ENCODE measurements at regions not wholly inside any gene's neighbourhood (a gene's known extent, or its start where the extent isn't known, plus 50 kb on each side); places are given as distances from the start of the nearest gene placed in this dataset.

DNA sequence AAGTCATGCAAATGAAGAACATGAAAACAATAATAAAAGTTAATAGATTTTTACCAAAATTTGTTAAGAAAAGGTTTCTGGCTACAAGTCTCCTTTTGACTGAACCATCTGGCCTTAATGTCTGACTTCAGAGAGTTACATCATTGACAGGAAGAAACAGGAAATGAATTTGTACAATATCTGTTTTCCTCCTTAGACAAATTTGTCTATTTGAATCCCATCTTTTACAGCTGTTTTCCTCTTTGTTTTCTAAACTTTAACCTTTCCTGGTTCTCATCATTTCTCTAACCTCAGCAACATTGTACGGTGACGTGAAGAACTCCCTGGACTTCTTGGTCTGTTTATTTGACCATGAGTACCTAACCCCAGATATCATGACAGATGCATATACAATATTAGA is 567.5 kb upstream of the RIOK2 start:
- no peak for DNase-seq

DNA sequence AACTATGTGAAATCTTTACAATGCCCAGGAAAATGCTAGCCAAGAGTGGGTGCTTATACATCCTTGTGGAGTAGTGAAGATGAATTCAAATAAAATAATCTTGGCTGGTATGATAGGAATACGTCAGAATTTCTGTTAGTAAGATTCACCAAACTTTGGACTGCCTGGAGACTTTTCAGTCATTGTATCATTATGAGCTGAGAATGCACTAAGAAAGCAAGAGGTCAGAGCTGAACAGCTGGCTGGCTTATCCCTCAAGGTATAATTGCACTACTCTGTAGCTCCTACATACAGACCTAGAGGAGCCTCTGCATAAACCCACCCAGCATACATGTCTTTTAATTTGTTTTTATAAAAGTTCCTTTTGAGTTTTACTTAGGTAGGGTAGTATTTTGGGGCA is 568.5 kb upstream of the RIOK2 start:
- DNase-seq: no peak

DNA sequence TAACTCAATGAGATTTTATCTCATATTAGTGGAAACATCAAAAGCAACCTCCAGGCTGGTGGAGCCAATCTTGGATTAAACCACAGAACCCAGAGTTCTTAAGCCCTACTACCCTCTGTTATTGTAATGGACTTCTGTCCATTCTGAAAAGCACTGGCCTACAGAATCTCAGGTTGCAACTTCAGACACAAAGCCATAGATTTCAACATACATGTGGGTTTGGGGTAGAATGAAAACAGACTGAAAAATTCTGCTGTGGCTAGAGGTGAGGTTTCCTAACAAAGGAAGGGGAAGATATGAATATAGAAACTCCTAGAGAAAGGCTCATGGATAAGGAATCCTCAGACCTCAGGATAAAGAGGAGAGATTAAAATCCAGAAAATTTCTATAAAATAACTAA is 569.8 kb upstream of the RIOK2 start:
- DNase-seq: no peak

DNA sequence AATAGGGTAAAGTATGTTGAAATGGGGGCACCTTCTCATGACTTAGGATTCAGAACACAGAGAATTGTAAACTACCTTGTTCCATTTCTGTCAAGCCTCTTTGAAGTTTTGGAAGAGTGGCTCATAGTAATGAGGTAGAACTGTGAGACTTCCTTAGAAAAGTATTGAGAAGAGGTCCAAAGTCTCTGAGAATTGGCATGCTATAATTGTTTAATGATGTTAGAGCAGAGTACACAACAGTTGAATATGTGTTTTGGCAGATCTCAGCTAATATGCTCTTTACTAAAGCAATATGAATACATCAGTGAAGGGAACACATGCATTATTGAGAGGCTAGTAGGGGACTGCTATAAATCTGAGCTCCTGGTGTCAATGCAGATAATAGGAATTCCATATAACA is 579.4 kb upstream of the RIOK2 start:
- no peak for DNase-seq

DNA sequence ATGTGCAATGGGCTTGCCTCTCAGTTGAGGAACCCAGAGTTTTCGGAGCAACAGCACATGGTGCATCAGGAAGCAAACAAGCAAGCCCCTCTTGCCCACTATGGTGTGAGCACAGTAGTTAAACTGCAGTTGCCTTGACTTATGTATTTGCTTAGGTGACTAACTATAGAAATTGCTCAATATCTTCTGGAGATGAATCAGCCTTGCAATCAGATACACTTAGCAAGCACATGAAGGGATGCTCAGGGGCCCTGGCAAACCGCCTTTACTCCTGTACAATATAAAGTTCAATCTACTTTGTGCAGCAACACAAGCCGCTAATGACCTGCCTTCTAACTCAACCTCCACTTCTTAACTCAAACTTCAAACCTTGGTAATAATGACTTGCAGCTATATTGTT is 581.7 kb upstream of the RIOK2 start:
- no peak for DNase-seq

DNA sequence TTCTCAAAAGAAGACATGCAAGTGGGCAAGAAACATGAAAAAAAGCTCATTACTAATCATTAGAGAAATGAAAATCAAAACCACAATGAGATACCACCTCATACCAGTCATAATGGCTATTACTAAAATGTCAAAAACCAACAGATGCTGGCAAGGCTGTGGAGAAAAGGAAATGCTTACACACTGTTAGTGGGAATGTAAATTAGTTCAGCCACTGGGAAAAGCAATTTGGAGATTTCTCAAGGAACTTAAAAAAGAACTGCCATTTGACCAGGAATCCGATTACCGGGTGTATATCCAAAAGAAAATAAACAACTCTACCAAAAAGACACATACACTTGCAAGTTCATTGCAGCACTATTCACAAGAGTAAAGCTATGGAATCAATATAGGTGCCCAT is 595.4 kb upstream of the RIOK2 start:
- DNase-seq: no peak

DNA sequence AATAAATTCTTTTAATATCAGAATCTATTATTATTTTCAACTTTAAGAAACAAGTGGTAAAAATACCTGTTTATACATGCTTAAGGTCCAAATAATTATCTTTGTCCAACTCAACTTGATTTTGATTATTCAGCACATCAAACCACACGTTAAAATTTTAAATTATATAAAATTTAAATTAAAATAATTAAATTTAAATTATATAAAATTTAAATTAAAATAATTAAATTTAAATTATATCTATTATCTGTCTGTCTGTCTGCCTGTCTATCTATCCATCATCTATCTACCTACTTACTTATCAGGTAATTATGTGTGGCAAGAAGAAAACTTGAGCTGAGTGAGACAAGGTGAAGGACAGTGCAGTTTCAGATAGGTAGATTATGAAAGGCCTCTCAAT is 605.3 kb upstream of the RIOK2 start:
- DNase-seq: no peak

DNA sequence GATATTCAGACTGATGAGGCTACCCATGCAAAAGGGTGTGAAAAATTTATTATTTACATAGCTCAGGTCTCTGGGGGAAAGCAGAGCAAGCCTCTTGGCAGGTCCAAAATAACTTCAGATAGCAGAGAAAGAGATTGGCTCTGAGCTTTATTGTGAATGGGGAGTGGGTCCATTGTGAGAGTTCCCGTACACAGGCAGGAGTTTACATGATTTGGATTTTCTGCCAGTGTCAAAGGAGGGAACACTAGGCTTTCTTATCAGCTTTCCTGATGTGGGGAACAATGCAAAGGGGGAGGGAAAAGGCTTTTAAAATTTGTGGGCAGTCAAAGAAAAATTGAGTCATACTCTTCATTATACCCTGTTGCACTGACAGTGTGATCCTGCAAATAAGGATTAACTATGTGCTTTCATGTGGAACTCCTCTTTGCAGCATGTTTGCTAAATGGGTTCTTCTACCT is 615.0 kb upstream of the RIOK2 start:
- DNase-seq: no peak

DNA sequence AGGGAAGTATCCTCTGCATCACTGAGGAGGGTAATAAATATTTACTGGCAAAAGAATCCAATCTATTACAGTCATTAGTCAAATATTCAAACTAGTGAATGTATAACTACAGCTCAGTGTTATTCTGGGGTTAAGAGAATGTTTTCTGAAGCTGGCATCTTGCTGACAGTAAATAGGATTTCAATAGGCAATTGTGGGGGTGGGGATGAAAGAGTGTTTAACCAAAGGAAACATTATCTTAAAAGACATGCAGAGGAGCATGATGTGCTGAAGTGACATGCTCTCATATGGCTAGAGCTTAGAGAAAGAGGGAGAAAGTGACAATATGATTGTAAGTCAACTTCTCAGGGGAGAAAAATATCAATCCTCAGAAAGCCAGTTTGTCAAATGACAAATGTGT is 618.4 kb upstream of the RIOK2 start:
- DNase-seq: no peak

DNA sequence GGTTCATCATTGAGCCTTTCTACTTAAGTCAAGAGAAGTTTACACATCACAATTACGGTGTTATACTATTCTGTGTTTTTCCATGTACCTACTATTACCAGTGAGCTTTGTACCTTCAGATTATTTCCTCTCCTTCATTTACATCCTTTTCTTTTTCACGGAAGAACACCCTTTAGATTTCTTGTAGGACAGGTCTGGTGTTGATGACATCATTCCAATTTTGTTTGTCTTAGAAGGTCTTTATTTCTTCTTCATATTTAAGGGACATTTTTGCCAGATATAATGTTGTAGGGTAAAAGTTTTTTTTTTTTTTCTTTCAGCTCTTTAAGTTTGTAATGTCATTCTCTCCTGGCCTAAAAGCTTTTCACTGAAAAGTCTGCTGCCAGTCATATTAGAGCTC is 637.1 kb upstream of the RIOK2 start:
- DNase-seq: no peak

DNA sequence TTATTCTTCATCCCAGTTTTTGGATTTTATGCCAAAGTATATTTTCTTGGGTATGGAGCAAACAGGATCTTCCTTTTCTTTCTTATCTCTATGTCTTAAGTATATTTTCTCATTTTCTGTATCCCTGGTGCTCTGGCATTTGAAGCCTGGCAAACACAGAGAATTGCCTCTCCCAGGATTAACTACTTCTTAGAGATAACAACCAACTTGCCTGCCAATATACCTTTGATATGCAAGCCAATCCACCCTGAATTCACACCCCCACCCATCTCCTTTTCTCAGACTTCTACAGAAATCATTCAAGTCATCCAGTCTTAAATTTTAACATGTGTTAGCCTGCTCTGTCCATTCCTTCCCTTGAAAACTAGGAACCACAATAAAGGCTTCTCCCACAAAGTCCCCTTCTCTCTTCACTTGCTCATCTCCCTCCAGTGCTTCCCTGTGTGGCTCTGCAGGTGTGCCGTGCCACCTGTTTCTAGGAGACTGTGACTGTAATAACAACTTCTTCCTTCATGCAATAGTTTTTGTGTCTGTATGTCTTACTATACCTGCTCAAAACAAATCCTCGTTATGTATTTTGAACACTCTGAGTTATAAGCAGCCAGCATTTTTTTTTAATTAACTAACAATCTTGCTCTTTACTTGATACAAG is 649.7 kb upstream of the RIOK2 start:
- no peak for DNase-seq

DNA sequence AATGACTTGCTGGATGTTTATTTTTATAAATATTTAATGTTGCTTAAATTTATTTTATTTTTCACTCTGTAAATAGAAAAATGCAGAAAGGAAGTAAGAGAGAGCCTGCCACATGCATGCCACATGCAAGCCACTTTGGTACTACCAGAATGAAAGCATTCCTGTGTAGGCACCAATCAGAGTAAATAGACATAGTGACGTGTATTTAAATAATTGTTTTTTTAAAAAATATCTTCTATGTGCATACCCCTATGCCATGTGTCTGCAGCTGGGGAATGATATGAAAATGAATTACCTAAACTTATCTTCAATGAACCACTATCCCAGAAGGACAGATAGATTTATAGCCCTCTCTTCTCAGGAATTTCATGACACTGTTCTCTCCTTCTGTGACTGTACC is 651.5 kb upstream of the RIOK2 start:
- no peak for DNase-seq

DNA sequence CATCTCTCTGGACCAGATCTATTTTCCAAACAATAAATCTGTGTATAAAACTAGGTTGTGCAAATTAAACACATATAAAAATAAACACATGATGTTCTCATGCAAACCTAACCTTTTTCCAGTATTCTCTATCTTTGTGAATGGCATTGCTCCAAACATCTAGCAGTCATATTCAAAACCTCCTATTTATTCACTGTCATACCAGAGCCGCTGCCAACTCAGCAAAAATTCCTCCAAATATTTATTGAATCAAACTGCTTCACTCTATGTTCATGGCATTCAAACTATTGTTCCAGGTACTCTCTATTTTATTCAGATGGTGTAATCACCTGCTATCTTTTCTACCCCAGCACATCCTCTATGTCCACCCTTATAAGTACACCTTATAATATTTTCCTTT is 652.1 kb upstream of the RIOK2 start:
- DNase-seq: no peak

DNA sequence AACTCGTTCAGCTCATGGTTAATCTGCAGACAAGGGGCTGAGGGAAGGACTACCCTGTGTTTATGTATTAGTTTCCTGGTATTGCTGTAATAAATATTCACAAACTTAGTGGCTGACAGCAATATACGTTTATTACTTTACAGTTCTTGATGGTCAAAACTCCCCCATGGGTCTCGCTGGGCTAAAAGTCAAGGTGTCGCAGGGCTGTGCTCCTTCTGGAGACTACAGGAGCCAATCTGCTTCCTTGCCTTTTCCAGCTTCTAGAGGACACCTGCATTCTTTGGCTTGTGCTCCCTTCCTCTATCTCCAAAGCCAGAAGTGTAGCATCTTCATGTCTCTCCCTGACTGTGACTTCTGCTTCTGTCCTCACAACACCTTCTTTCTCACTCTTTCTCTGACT is 653.8 kb upstream of the RIOK2 start:
- DNase-seq: no peak

DNA sequence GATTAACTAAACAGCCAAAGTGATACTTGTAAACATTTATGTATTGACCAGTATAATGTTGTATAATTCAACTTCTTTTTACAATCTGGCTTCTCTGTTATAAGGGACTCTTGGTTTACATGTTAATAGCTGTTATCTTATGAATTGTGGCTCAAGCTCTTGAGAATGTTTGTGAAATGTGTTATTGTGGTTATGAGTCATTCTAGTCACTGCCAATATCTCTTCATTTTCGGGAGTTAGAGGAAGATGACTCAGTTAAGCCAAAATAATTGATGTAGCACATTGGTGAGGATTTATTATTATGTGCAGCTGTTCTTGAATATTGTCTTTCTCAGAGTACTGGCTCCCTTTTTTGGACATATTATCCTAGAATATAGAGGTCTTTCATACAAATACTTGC is 655.2 kb upstream of the RIOK2 start:
- DNase-seq: peak; percentile 74

DNA sequence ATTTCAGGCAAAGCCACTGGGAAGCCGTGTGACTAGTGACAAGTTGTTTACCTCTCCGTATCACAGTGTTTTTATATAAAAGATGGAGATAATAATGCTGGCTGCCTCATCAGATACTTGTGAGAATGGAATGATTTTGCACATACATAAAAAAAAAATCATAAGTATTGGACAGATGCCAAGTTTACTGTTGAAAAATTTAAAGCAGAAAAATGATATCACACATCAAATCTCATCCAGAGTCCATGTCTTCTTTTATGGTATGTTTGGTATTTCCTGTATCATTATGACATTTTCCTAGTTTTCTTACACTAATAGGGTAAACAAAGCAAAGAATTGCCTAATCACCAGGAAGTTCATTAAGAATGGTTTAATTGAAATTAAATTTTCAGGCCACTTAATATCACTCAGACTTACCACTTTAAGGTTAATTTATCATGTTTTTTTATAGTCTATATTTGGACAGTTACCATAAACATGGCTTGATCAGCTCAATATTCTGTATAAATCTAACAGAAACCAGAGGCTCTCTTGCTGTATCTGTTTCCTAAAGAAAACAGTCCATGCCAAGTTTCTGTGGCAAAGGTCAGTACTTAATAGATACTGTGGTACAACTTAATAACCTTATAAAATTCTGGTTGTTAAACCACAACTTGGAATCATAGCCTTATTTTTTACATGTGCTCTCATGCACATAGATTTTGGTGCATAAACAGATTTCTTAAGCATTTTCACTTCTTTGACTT is 656.5 kb upstream of the RIOK2 start:
- no peak for DNase-seq

DNA sequence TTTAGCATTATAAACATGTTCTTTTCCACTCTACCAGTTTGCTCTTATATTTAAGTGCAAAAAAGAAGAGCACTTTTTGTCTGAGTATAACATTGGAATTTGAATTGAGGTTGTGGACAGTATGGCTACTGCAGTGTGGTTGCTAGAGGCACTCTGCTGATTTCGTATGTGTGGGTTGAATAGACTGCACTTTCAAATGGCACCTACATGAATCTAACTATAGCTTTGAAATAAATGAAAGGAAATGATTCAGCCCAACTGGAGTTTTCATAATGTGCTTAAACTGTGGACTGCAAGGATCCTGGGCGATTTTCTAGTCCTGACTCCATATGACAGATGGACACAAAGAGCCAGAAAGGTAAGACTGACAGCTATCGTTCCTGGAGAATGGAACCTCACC is 657.6 kb upstream of the RIOK2 start:
- DNase-seq: no peak

DNA sequence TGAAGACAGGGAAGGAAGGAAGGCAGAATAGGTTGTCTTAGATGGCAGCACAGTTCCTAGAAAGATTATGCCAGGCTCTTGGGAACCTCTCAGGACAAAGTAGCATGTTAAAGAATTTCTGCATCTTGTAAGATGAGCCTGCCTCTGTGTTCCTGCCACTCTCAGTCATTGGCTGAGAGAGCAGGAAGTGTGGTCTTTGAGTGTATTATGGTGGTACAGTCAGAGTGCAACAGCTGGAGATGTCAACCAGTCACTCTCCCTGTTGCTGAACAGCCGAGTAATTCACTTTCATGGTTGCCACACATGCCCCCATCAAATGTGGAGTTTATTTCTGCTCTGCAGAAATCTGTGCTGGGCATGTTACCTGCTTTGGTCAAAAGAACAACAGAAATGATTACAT is 659.6 kb upstream of the RIOK2 start:
- DNase-seq: no peak

DNA sequence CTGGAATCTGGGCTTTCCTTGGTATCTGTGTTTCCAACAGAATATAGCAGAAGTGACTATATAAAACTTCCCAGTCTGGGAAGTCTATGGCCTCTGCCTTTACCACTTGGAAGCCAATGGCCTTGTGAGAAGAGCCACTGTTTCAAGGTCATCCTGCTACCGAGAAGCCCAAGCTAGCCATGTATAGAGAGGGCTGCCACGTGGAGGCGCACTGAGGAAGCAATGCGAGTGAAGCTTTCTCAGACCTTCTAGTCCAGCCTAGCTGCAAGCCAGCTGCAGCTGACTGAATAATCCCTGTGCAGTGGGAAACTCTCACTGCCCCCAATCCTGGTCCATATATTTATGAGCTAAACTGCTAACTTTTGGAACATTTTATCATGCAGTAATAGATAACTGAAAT is 661.8 kb upstream of the RIOK2 start:
- peak; percentile 5 for DNase-seq

DNA sequence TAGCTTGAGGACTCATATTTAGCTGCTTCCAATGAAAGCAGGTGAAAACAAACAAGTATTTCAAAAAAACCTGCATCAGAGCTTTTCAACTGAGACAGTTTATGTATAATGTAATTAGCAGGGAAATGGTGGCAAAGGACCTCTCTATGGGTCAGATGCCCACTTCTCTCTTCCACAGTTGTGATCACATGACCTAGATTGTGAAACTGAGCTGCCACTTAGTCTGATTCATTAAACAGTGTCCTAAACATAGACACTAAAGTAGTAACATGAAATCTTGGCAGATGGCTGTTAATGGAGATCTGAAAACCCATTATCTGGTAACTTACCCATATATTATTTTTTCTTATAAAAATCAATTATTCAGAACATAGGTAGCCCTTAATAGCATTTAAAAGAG is 663.6 kb upstream of the RIOK2 start:
- DNase-seq: peak; percentile 42

DNA sequence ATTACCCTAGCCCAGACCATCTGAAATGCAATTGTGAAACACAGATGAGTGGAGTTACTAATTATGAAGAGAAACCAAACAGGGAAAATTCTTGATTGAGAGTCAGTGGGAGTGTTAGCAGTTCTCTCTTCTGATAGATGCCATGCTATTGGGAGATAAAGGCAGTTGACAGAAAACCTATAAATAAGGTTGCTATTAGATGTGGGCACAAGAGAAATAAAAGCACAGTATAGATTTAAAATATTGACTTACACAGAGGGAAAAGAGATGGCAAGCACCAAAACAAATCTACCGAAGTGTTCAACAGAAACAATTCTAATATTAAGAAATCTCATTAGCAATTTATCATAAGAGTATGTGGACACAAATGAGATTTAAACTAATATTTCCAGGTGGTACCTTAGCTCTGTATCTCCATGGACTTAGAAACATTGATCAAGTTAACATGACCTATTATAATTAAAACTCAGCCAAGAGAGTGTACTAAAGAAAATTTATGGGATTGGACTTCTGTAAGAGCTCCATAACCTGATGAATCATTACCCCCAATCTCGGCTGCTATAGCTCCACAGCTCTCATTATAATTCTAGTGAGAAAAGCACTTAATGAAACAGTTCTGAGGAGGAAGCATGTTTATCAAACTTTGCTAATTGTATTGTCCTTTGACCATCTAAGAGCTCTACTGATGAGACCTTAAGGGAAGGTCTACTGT is 665.0 kb upstream of the RIOK2 start:
- no peak for DNase-seq

DNA sequence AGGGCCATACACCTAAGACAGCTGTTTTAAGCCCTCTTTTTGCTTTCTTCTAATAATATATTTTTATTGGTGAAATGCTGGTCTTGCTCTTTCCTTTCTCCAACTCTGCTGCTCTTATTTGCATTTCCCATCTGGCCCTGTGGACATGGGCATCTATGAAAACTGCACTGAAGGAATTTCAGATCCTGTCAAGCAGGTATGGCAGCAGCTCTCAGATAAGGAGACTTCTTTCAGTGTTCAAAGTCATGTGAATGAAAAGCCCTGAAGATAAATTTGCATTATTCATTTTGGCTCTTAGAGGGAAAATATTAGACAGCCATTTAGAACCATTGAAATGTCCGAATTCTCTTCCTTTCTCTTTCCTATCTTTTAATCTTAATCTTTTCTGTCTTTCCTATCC is 668.0 kb upstream of the RIOK2 start:
- DNase-seq: no peak

DNA sequence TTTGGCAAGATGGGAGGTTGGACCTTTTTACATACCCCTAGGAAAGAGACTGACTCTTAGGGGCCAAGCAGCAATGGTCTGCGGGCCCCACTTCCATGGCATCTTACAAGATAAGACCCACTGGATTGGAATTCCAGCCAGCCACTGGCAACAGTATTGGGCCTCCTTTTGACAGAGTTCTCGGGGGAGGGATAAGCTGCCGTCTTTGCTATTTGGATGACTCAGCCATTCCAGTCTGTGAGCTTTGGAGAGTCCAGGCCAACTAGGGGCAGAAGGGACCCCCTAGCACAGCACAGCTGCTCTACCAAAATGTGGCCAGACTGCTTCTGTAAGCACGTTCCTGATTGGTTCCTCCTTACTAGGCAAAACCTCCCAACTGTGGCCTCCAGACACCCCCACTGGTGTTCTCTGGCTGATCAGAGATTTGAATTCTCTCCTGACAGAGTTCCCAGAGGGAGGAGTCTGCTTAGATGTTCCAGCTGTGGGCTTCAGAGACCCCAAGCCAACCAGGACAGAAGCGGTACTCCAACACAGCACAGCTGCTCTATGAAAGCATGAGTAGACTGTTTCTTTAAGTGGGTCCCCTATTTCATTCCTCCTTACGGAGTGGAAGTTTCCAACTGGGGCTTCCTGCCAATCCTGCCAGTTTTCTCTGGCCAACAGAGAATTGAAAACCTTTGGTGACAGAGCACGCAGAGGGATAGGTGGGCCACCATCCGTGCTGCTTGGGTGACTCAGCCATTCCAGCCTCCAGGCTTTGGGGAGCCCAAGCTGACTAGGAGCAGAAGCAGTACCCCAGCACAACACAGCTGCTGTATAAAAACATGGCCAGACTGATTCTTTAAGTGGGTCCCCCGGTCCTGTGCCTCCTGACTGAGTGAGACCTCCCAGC is 672.1 kb upstream of the RIOK2 start:
- no peak for DNase-seq

Measured in OCI-M1 (cell line).